B cell (primary cell): ENCODE measurements at regions not wholly inside any gene's neighbourhood (a gene's known extent, or its start where the extent isn't known, plus 50 kb on each side); places are given as distances from the start of the nearest gene placed in this dataset.

ENCODE experiments used
- ATAC-seq: fragments of 200-7000 bp; cut with Tn5 transposase; one replicate; pipeline ENCODE4 v1.10.0; 2021; ENCODE audit warnings: low read depth, mild to moderate bottlenecking, moderate number of reproducible peaks, moderate library complexity
- CTCF ChIA-PET: fragments of 350-600 bp; sonication (Branson Sonifier 250); formaldehyde crosslinking; loops from one replicate; lab custom pipeline; 2021; ENCODE audit warnings: antibody characterized with exemption, inconsistent platforms; lab: Charles Lee
- POLR2A ChIA-PET: fragments of 350-600 bp; sonication (Branson Sonifier 250); formaldehyde crosslinking; loops from one replicate; lab custom pipeline; 2021; ENCODE audit warnings: antibody characterized with exemption; lab: Charles Lee
- DNase-seq: peaks from one replicate; pipeline ENCODE4 v3.0.0; 2013
- H2AFZ ChIP-seq: 2 replicates; pipeline ENCODE4 v1.6.1; 2012; ENCODE audit warnings: mild to moderate bottlenecking, low read depth, low read length; ENCODE audit not compliant: insufficient read depth, poor library complexity, severe bottlenecking
- H3K27ac ChIP-seq, 2 donors: 1 replicate in 1 of 2; 2 replicates in 1 of 2; pipeline ENCODE4 v1.5.1; 2012 to 2013; ENCODE audit warnings: low read length in 2 of 2, mild to moderate bottlenecking in 2 of 2, moderate library complexity in 1 of 2
- H3K27me3 ChIP-seq, 4 experiments: fragments of 200-600 bp in 1 of 4; sonication (generic) in 1 of 4; replicated peaks in 1 of 4; 1 replicate in 2 of 4; 2 replicates in 2 of 4; pipeline versions ENCODE4 v1.6.1 to v1.7.0; 2013 to 2016; ENCODE audit warnings: low read length in 3 of 4, mild to moderate bottlenecking in 2 of 4, mixed read lengths in 1 of 4, moderate library complexity in 1 of 4; ENCODE audit not compliant: insufficient read depth in 4 of 4, control insufficient read depth in 3 of 4; ENCODE audit errors: control extremely low read depth in 1 of 4
- H3K36me3 ChIP-seq, 2 experiments: replicated peaks in 1 of 2; 1 replicate in 1 of 2; 2 replicates in 1 of 2; pipeline versions ENCODE4 v1.6.1 to v1.7.1; 2013; ENCODE audit warnings: low read length in 1 of 2; ENCODE audit not compliant: insufficient read depth in 2 of 2, control insufficient read depth in 1 of 2; ENCODE audit errors: control extremely low read depth in 1 of 2, extremely low read depth in 1 of 2
- H3K4me1 ChIP-seq, 2 donors: fragments of 200-600 bp in 1 of 2; sonication (generic) in 1 of 2; 1 replicate in 1 of 2; 2 replicates in 1 of 2; pipeline versions ENCODE4 v1.5.1 to v1.6.1; 2013 to 2017; ENCODE audit warnings: low read length in 2 of 2; ENCODE audit not compliant: control insufficient read depth in 2 of 2, insufficient read depth in 2 of 2
- H3K4me2 ChIP-seq: replicated peaks from 2 replicates; pipeline ENCODE3; 2012; ENCODE audit warnings: mild to moderate bottlenecking, low read depth, low read length; ENCODE audit not compliant: poor library complexity, severe bottlenecking
- H3K4me3 ChIP-seq, 5 experiments: fragments of 200-600 bp in 1 of 5; sonication (generic) in 1 of 5; 1 replicate in 3 of 5; 2 replicates in 2 of 5; pipeline versions ENCODE4 v1.5.1 to v1.7.0; 2011 to 2016; ENCODE audit warnings: low read length in 4 of 5, mild to moderate bottlenecking in 4 of 5, low read depth in 2 of 5, control low read depth in 1 of 5, moderate library complexity in 1 of 5; ENCODE audit not compliant: insufficient read depth in 1 of 5; ENCODE audit errors: control extremely low read depth in 1 of 5, extremely low read depth in 1 of 5
- H3K79me2 ChIP-seq: fragments of 200-600 bp; sonication (generic); one replicate; pipeline ENCODE4 v1.6.0; 2016; ENCODE audit warnings: low read length; ENCODE audit not compliant: control insufficient read depth, insufficient read depth
- H3K9ac ChIP-seq: fragments of 200-600 bp; sonication (generic); 2 replicates; pipeline ENCODE4 v1.6.1; 2017; ENCODE audit warnings: mild to moderate bottlenecking, low read length, moderate library complexity
- H3K9me3 ChIP-seq, 3 donors: one replicate each; pipeline versions ENCODE4 v1.6.1 to v1.7.1; 2013; ENCODE audit warnings: low read length in 2 of 3; ENCODE audit not compliant: control insufficient read depth in 2 of 3, insufficient read depth in 1 of 3; ENCODE audit errors: control extremely low read depth in 1 of 3
- H4K20me1 ChIP-seq: 2 replicates; pipeline ENCODE4 v1.6.0; 2012; ENCODE audit warnings: mild to moderate bottlenecking, low read length; ENCODE audit not compliant: insufficient read depth, control insufficient read depth, poor library complexity, severe bottlenecking
- H3K27ac Mint-ChIP-seq: one replicate; pipeline ENCODE4 v1.8.0; 2021; ENCODE audit warnings: mixed read lengths
- H3K27me3 Mint-ChIP-seq: one replicate; pipeline ENCODE4 v1.8.0; 2021; ENCODE audit warnings: mixed read lengths
- H3K4me1 Mint-ChIP-seq: one replicate; pipeline ENCODE4 v1.8.0; 2021; ENCODE audit warnings: mixed read lengths
- H3K4me3 Mint-ChIP-seq: one replicate; pipeline ENCODE4 v1.8.0; 2021; ENCODE audit warnings: mixed read lengths
- H3K9me3 Mint-ChIP-seq: one replicate; pipeline ENCODE4 v1.8.0; 2022; ENCODE audit warnings: mixed read lengths; ENCODE audit not compliant: insufficient read depth
- EZH2 ChIP-seq: IDR thresholded peaks from 2 replicates; pipeline ENCODE4 v1.6.1; 2012; ENCODE audit warnings: borderline replicate concordance, low read depth, mild to moderate bottlenecking, moderate library complexity, low read length; ENCODE audit not compliant: insufficient read depth, poor library complexity, severe bottlenecking
- WGBS: methylation state at CpG from one replicate; pipeline ENCODE4 v1.1.5; 2013; ENCODE audit warnings: missing lambda C conversion rate; ENCODE audit not compliant: insufficient coverage; 5-methylcytosine and 5-hydroxymethylcytosine counted together
- intact Hi-C: fragments of 100-400 bp; cut with micrococcal nuclease; formaldehyde crosslinking; loops from one replicate; pipeline ENCODE4 v1.10.0; 2022
- TF ChIP-seq, protein P1 (sequence below): fragments of 200-600 bp; IDR thresholded peaks from one replicate; pipeline ENCODE4 v1.8.0; 2022; ENCODE audit warnings: antibody characterized with exemption, mild to moderate bottlenecking

DNA sequence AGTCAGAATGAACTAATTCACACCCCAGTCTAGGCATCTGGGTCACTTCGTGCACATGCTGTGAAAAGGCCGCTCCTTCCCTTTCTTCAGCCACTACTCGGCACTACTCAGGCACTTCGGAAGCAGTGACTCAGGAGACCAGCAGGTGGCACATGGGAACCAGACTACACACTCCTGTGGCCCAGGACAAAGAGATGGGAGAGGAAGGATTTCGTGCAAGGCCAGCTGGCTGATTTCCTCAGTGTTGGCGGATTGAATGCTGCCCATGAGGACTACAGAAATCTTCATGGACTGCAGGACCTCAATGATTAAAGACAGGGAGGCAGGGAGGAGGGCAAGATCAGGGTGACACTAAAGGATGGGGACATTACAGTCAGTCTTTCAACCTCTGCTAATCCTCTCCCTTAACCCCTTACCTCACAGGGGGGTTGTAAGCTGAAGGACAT, 117.8 kb upstream of the SPACA1 start:
- intact Hi-C loops, result loop anchor here (1.0 to 10.0 kb wide), 9 partner anchors 98 to 1425 kb away; partner anchors contain the start of gene UBE2J1

DNA sequence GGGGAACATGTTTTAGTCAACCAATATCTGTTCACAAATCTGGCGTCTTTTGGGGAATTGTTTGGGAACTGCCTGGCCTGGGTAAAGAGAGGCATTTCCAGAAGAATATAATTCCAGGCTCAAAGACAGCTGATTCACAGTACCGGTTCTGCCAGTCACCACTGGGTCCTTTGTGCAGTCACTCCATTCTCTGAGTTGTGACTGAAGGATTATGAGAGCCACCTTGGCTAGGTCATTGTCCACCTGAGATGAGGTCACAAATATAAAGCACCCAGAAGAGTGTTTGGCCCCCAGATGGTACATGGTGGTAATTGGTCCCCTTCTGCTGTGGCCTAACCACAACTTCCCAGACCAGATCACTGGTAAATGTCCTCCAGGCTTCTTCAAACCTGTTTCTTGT, 121.0 kb upstream of the SPACA1 start:
- H3K4me3 ChIP-seq, result no peak overlapping the region
- H4K20me1 ChIP-seq, result no peaks in the 10 kb centered on the region
- Mint-ChIP-seq H3K4me1 (peaks cover 64% of the 10 kb centered on the region), H3K27ac (peak overlapping the region; percentile 18), H3K4me3 (no peak overlapping the region), H3K27me3 (no peaks in the 10 kb centered on the region), H3K9me3 (no peaks in the 10 kb centered on the region)
- no peaks in the 10 kb centered on the region for H3K79me2 ChIP-seq
- H3K9ac ChIP-seq, result no peak overlapping the region
- WGBS, result 100% methylated on average over 1 of the region's 2 CpGs
- H3K4me2 ChIP-seq, result no peak overlapping the region
- ATAC-seq, result no peak
- peaks cover 60 to 61% of the 10 kb centered on the region in 2 donors for H3K4me1 ChIP-seq
- POLR2A ChIA-PET, result no interaction called here
- H3K27ac ChIP-seq, result no peak overlapping the region
- no peak overlapping the region for H2AFZ ChIP-seq
- no peaks in the 10 kb centered on the region for H3K36me3 ChIP-seq
- H3K9me3 ChIP-seq, result no peaks in the 10 kb centered on the region
- no peak for DNase-seq
- H3K27me3 ChIP-seq, result no peaks in the 10 kb centered on the region
- CTCF ChIA-PET, result interaction anchor here (1.0 to 12.2 kb wide), 7 partner anchors 18 to 312 kb away, joined by 3 to 176 read pairs (median 5); partner anchors contain the start of gene CNR1
- intact Hi-C loops, result loop anchor here (5.0 to 10.0 kb wide), 2 partner anchors 836 to 1428 kb away; partner anchors contain the start of gene UBE2J1
- TF ChIP-seq, protein P1, sequence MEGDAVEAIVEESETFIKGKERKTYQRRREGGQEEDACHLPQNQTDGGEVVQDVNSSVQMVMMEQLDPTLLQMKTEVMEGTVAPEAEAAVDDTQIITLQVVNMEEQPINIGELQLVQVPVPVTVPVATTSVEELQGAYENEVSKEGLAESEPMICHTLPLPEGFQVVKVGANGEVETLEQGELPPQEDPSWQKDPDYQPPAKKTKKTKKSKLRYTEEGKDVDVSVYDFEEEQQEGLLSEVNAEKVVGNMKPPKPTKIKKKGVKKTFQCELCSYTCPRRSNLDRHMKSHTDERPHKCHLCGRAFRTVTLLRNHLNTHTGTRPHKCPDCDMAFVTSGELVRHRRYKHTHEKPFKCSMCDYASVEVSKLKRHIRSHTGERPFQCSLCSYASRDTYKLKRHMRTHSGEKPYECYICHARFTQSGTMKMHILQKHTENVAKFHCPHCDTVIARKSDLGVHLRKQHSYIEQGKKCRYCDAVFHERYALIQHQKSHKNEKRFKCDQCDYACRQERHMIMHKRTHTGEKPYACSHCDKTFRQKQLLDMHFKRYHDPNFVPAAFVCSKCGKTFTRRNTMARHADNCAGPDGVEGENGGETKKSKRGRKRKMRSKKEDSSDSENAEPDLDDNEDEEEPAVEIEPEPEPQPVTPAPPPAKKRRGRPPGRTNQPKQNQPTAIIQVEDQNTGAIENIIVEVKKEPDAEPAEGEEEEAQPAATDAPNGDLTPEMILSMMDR, result no peak
- no peak for TF ChIP-seq EZH2

More for the DNA sequence above, 117.8 kb upstream of the SPACA1 start:
- Histone ChIP-seq H2AFZ (no peak overlapping the region), H3K4me2 (no peak overlapping the region), H4K20me1 (no peaks in the 10 kb centered on the region), H3K9me3 (no peaks in the 10 kb centered on the region), H3K4me3 (no peak overlapping the region), H3K4me1 (peaks cover 28 to 30% of the 10 kb centered on the region in 2 donors), H3K9ac (no peak overlapping the region), H3K27me3 (no peaks in the 10 kb centered on the region), H3K27ac (no peak overlapping the region), H3K36me3 (no peaks in the 10 kb centered on the region), H3K79me2 (no peaks in the 10 kb centered on the region)
- TF ChIP-seq, protein P1, result peak; percentile 81
- no peak for TF ChIP-seq EZH2
- Mint-ChIP-seq H3K27ac (no peak overlapping the region), H3K4me1 (peaks cover 34% of the 10 kb centered on the region), H3K27me3 (no peaks in the 10 kb centered on the region), H3K4me3 (no peak overlapping the region), H3K9me3 (no peaks in the 10 kb centered on the region)
- DNase-seq (peak; percentile 83), ATAC-seq (peak; percentile 70)
- 8% methylated on average over 6 of the region's 6 CpGs for WGBS
- ChIA-PET CTCF (interaction anchor here (0.7 to 12.2 kb wide), 25 partner anchors 9 to 941 kb away, joined by 3 to 176 read pairs (median 5); partner anchors contain the start of gene CNR1), POLR2A (interaction anchor here (1.1 to 1.3 kb wide), 2 partner anchors 96 to 236 kb away, joined by 3 to 6 read pairs; no protein-coding TSS in a partner anchor)
